Activated naive CD4-positive, alpha-beta T cell treated with anti-CD3 and anti-CD28 coated beads, Interleukin-2, amount 10 ng/mL, durations not matched to agents 7 days and 5 days (primary cell): ENCODE measurements at regions not wholly inside any gene's neighbourhood (a gene's known extent, or its start where the extent isn't known, plus 50 kb on each side); places are given as distances from the start of the nearest gene placed in this dataset.

Source experiments
- CTCF ChIA-PET: fragments of 350-600 bp; sonication (Branson Sonifier 250); formaldehyde crosslinking; loops from one replicate; lab custom pipeline; 2021; ENCODE audit warnings: antibody characterized with exemption; lab: Charles Lee
- DNase-seq: peaks from one replicate; pipeline ENCODE4 v3.0.0-alpha.2; 2020
- H3K27ac Mint-ChIP-seq: one replicate; pipeline ENCODE4 v1.8.0; 2021; ENCODE audit warnings: mild to moderate bottlenecking, moderate library complexity, mixed read lengths
- H3K27me3 Mint-ChIP-seq: one replicate; pipeline ENCODE4 v1.8.0; 2021; ENCODE audit warnings: mild to moderate bottlenecking, mixed read lengths
- H3K36me3 Mint-ChIP-seq: one replicate; pipeline ENCODE4 v1.8.0; 2021; ENCODE audit warnings: mixed read lengths
- H3K4me1 Mint-ChIP-seq: one replicate; pipeline ENCODE4 v1.8.0; 2021; ENCODE audit warnings: mixed read lengths
- H3K4me3 Mint-ChIP-seq: one replicate; pipeline ENCODE4 v1.8.0; 2021; ENCODE audit warnings: mild to moderate bottlenecking, moderate library complexity, mixed read lengths
- H3K9me3 Mint-ChIP-seq: one replicate; pipeline ENCODE4 v1.8.0; 2021; ENCODE audit warnings: mixed read lengths

GRCh38 chr16:18050777-18051176 lies 285.8 kb downstream of the NPIPA8 start:
- no peak overlapping the region for H3K4me3 Mint-ChIP-seq
- H3K9me3 Mint-ChIP-seq = no peaks in the 10 kb centered on the region
- H3K27me3 Mint-ChIP-seq = no peaks in the 10 kb centered on the region
- CTCF ChIA-PET = no interaction called here
- H3K4me1 Mint-ChIP-seq = no peaks in the 10 kb centered on the region
- H3K36me3 Mint-ChIP-seq = no peaks in the 10 kb centered on the region
- no peak overlapping the region for H3K27ac Mint-ChIP-seq
- DNase-seq = no peak

GRCh38 chr16:18050234-18050633 lies 286.3 kb downstream of the NPIPA8 start:
- DNase-seq = no peak
- Mint-ChIP-seq H3K27me3 (no peaks in the 10 kb centered on the region), H3K9me3 (no peaks in the 10 kb centered on the region), H3K36me3 (no peaks in the 10 kb centered on the region), H3K27ac (no peak overlapping the region), H3K4me3 (no peak overlapping the region), H3K4me1 (no peaks in the 10 kb centered on the region)
- CTCF ChIA-PET = no interaction called here

GRCh38 chr16:18049547-18050133 lies 286.9 kb downstream of the NPIPA8 start:
- Mint-ChIP-seq H3K27ac (no peak overlapping the region), H3K36me3 (no peaks in the 10 kb centered on the region), H3K9me3 (no peaks in the 10 kb centered on the region), H3K27me3 (no peaks in the 10 kb centered on the region), H3K4me1 (no peaks in the 10 kb centered on the region), H3K4me3 (no peak overlapping the region)
- DNase-seq = no peak
- CTCF ChIA-PET = no interaction called here

GRCh38 chr16:18048853-18049546 lies 287.5 kb downstream of the NPIPA8 start:
- Mint-ChIP-seq H3K9me3 (no peaks in the 10 kb centered on the region), H3K4me1 (no peaks in the 10 kb centered on the region), H3K4me3 (no peak overlapping the region), H3K36me3 (no peaks in the 10 kb centered on the region), H3K27ac (no peak overlapping the region), H3K27me3 (no peaks in the 10 kb centered on the region)
- CTCF ChIA-PET = no interaction called here
- no peak for DNase-seq

DNA sequence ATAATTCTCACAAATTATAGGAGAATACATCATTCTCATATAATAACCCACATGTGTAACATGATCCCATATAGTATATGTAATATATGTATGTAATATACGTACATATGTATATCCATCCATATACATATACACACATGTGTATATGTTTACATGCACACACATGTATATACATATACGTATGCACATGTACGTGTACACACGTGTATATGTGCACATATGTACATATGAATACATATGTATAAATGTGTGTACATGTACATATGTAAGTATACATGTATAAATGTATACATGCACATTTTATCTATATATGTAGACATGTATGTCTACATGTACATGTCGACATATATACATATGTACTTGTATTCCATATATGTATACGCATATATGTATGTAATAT lies 288.8 kb downstream of the NPIPA8 start:
- H3K27me3 Mint-ChIP-seq = no peaks in the 10 kb centered on the region
- no peak overlapping the region for H3K27ac Mint-ChIP-seq
- H3K9me3 Mint-ChIP-seq = no peaks in the 10 kb centered on the region
- no peaks in the 10 kb centered on the region for H3K4me1 Mint-ChIP-seq
- no peak overlapping the region for H3K4me3 Mint-ChIP-seq
- H3K36me3 Mint-ChIP-seq = no peaks in the 10 kb centered on the region
- CTCF ChIA-PET = no interaction called here
- DNase-seq = no peak

- H3K27ac Mint-ChIP-seq = no peak overlapping the region
- peaks cover 4% of the 10 kb centered on the region for H3K27me3 Mint-ChIP-seq
- no peaks in the 10 kb centered on the region for H3K9me3 Mint-ChIP-seq
- CTCF ChIA-PET = no interaction called here
- no peak for DNase-seq
- no peak overlapping the region for H3K4me3 Mint-ChIP-seq
- no peaks in the 10 kb centered on the region for H3K4me1 Mint-ChIP-seq
- H3K36me3 Mint-ChIP-seq = no peaks in the 10 kb centered on the region
These were observed 291.2 kb downstream of the NPIPA8 start for GRCh38 chr16:18045356-18045755.

DNA sequence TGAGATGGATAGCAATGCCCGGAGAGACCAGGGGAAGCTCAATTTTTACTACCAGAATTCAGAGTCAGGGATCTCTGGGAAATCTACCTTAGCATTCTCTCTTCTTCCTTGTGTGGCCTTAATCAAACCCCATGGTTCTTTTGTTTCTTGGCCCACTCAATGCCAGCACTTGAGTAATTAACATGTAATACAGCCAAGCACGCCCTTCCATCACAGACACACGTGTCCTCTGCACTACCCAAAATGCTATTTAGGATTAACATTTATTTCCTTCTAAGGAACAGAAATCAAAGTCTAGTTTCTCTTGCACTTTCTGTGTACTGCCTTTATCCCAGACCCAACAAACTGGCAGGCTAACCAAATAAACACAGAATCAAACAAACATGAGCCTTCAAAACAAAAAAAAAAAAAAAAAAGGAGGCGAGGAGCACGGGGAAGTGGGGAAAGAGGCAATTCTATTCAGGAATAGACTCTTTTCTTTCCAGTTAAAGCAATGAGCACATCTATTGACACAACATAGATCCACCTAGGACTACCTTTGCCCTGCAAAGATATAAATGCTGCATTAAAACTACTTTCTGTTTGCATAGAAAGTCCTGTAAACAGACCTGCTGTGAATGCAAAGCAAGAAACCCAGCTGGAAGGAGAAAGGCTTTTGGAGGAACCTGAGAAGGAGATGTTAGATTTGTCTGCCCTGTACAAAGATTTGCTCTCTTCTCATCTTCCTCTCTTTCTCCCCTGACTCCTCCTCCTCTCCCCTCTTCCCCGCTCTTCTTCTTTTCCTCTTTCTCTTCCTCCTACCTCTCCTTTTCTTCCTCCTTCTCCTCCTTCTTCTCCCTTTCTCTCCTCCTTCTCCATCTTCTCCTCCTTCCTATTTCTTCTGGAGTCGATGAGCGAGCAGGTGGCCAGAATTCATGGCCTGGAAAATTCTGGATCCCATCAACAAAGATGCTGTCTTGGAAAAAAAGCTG lies 294.4 kb downstream of the NPIPA8 start:
- H3K9me3 Mint-ChIP-seq = no peaks in the 10 kb centered on the region
- H3K36me3 Mint-ChIP-seq = no peaks in the 10 kb centered on the region
- H3K27me3 Mint-ChIP-seq = peaks cover 4% of the 10 kb centered on the region
- no peaks in the 10 kb centered on the region for H3K4me1 Mint-ChIP-seq
- H3K4me3 Mint-ChIP-seq = no peak overlapping the region
- no peak for DNase-seq
- CTCF ChIA-PET = no interaction called here
- no peak overlapping the region for H3K27ac Mint-ChIP-seq

DNA sequence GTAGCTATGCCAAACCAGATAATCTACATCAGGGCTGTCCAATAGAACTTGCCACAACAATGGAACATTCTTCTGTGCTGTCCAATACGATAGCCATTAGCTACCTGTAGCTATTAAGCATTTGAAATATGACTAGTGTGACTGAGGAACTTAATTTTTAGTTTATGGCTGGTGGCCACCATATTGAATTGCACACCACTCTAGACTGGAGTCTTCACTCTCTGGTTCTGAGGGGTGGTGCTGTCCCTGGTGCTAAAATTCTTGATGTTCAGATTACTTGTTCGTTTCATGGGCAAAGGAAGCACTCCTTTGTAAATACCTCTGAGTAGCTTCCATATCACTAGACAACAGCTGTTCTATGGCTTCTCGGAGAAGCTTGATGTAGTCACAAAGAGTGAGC lies 296.6 kb downstream of the NPIPA8 start:
- DNase-seq = no peak
- Mint-ChIP-seq H3K27me3 (peaks cover 4% of the 10 kb centered on the region), H3K9me3 (no peaks in the 10 kb centered on the region), H3K27ac (no peak overlapping the region), H3K4me1 (no peaks in the 10 kb centered on the region), H3K4me3 (no peak overlapping the region), H3K36me3 (no peaks in the 10 kb centered on the region)
- CTCF ChIA-PET = no interaction called here

GRCh38 chr16:18037051-18037450 lies 299.5 kb downstream of the NPIPA8 start:
- Mint-ChIP-seq H3K4me1 (no peaks in the 10 kb centered on the region), H3K4me3 (no peak overlapping the region), H3K27ac (no peak overlapping the region), H3K27me3 (no peaks in the 10 kb centered on the region), H3K9me3 (no peaks in the 10 kb centered on the region), H3K36me3 (no peaks in the 10 kb centered on the region)
- DNase-seq = no peak
- CTCF ChIA-PET = no interaction called here

DNA sequence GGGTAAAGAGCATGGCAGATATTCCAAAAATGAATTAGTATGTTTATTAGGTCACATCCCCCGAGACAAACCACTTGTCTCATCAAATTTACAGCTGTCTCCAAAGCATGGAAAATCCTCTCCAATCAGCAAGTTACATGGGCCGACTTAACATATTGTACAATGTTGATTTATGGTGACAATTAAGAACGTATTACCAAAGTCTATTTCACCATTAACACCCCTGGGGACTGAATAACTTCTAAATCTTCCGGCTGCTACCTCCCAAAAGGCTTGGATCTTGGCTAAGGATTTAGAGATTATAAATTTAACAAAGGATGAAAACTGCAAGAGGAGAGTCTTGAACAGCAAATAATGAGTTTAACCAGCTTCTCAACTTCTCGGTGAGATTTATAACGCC lies 311.9 kb downstream of the NPIPA8 start:
- Mint-ChIP-seq H3K36me3 (no peaks in the 10 kb centered on the region), H3K27ac (no peak overlapping the region), H3K9me3 (peaks cover 3% of the 10 kb centered on the region), H3K27me3 (no peaks in the 10 kb centered on the region), H3K4me1 (no peaks in the 10 kb centered on the region), H3K4me3 (no peak overlapping the region)
- no peak for DNase-seq
- CTCF ChIA-PET = no interaction called here

DNA sequence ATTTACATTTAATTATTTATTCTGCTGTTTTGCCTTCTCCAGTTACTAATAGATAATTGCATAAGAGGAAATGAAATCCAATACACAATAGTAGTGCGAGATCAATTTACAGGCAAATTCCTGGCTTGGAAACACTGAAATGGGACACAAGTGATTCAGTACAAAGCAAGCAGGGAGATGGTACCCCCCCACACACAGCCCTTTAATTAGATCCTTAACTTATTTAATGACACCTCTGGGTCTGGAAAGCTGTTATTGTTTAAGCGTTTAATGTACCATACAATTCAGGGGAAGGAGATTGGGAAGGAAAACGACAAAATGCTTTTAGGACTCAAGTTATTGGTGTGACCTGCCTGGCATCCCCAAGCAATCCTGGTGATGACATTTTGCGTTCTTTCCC lies 318.2 kb downstream of the NPIPA8 start:
- CTCF ChIA-PET = no interaction called here
- no peaks in the 10 kb centered on the region for H3K27me3 Mint-ChIP-seq
- no peak for DNase-seq
- no peaks in the 10 kb centered on the region for H3K9me3 Mint-ChIP-seq
- no peak overlapping the region for H3K4me3 Mint-ChIP-seq
- H3K36me3 Mint-ChIP-seq = no peaks in the 10 kb centered on the region
- no peaks in the 10 kb centered on the region for H3K4me1 Mint-ChIP-seq
- no peak overlapping the region for H3K27ac Mint-ChIP-seq

- no peaks in the 10 kb centered on the region for H3K36me3 Mint-ChIP-seq
- CTCF ChIA-PET = no interaction called here
- H3K27ac Mint-ChIP-seq = no peak overlapping the region
- no peaks in the 10 kb centered on the region for H3K4me1 Mint-ChIP-seq
- no peaks in the 10 kb centered on the region for H3K9me3 Mint-ChIP-seq
- no peak overlapping the region for H3K4me3 Mint-ChIP-seq
- DNase-seq = no peak
- no peaks in the 10 kb centered on the region for H3K27me3 Mint-ChIP-seq
These were observed 322.7 kb downstream of the NPIPA8 start for GRCh38 chr16:18013863-18014262.

GRCh38 chr16:18008356-18008755 lies 328.2 kb downstream of the NPIPA8 start:
- H3K27me3 Mint-ChIP-seq = no peaks in the 10 kb centered on the region
- H3K9me3 Mint-ChIP-seq = peaks cover 2% of the 10 kb centered on the region
- H3K27ac Mint-ChIP-seq = no peak overlapping the region
- CTCF ChIA-PET = no interaction called here
- DNase-seq = no peak
- H3K36me3 Mint-ChIP-seq = no peaks in the 10 kb centered on the region
- H3K4me3 Mint-ChIP-seq = no peak overlapping the region
- H3K4me1 Mint-ChIP-seq = no peaks in the 10 kb centered on the region

DNA sequence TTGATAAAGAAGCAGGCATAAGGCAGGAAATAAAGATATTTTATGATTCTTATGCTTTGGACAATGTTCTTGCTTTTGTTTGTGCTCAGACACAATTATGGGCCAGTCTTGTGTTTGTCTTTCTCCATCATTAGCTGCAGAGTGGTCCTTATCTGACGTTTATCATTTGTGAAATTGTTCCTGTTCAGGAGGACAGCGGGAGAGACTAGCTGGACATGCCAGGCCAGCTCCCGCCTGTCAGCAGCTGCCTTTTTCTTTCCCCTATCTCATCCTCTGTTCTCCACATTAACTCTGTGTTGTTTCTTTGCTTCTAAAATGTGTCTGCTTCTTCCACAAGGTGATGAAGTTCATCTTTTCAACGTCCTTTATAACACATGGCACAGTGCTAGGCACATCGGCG lies 333.5 kb downstream of the NPIPA8 start:
- H3K4me1 Mint-ChIP-seq = no peaks in the 10 kb centered on the region
- no peak overlapping the region for H3K27ac Mint-ChIP-seq
- peaks cover 4% of the 10 kb centered on the region for H3K9me3 Mint-ChIP-seq
- no peaks in the 10 kb centered on the region for H3K36me3 Mint-ChIP-seq
- CTCF ChIA-PET = no interaction called here
- DNase-seq = no peak
- H3K27me3 Mint-ChIP-seq = no peaks in the 10 kb centered on the region
- no peak overlapping the region for H3K4me3 Mint-ChIP-seq
